ENCODE measurements at regions not wholly inside any gene's neighbourhood (a gene's known extent, or its start where the extent isn't known, plus 50 kb on each side); places are given as distances from the start of the nearest gene placed in this dataset.
"Not testable (repeated sequence)": the region's sequence is repeated elsewhere in the genome, so short reads cannot be mapped to it uniquely, and the experiment has no call there.

DNA sequence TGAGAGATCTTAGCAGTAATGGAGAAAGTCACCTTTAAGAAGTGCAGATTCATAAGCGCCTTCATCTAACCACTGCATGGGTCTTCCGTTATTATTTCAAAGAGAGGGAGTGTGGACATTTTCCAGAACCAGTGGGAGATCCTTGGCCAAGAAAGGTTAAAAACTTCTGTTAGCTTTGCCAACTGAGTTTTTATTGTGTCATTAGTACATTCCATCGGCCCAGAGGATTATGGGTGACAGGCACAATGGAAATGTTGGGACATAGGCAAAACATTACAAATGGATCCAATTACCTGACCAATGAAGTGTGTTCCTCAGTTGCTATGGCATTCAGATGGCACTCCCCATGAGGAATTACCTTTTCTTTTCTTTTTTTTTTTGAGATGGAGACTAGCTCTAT, 115.5 kb downstream of the PPIAL4G start:
- no peak for DNase-seq (ENCODE audit: low read depth, low spot score)
- in situ Hi-C loops (cut with HindIII; ENCODE audit: low pct_unique_long_range_greater_than_20kb, low sequenced_read_pairs), result no loop called here

DNA sequence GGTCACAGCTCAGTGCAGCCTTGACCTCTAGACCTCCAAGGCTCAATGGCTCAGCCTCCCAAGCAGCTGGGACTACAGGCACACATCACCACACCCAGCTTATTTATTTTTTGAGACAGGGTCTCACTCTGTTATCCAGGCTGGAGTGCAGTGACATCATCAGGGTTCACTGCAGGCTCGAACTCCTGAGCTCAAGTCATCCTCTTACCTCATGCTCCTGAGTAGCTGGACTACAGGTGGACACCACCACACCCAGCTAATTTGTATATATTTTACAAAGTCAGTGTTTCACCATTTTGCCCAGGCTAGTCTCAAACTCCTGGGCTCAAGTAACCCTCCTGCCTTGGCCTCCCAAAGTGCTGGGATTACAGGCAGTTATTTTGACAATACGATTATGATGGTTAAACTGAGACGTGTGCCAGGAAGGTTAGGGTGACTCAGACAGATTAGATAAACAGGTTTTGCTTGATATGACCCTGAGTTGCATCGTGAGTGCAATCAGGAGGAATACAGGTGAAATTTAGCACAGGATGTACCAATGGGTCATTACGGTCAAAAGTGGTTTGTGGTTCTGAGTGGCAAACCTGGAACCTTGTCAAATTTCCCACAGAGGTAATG, 116.9 kb downstream of the PPIAL4G start:
- DNase-seq (ENCODE audit: low read depth, low spot score); in situ Hi-C loops (cut with HindIII; ENCODE audit: low pct_unique_long_range_greater_than_20kb, low sequenced_read_pairs): not testable (repeated sequence)

DNA sequence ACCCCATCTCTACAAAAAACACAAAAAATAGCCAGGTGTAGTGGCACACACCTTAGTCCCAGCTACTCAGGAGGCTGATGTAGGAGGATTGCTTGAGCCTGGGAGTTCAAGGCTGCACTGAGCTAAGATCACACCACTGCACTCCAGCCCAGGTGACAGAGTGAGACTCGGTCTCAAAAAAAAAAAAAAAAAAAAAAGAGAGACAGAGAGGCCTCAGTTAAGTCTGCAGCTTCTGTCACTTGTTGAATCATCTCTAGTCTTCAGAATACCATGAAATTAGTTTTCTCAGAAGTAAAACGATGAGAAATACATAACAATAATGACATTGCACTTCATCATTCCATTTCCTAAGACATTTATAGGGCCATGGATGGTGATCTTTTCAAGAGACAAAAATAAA, 118.0 kb downstream of the PPIAL4G start:
- in situ Hi-C loops (cut with HindIII; ENCODE audit: low pct_unique_long_range_greater_than_20kb, low sequenced_read_pairs); DNase-seq (ENCODE audit: low read depth, low spot score): not testable (repeated sequence)

GRCh38 chr1:148363979-148364378, 119.1 kb downstream of the PPIAL4G start:
- in situ Hi-C loops (cut with HindIII; ENCODE audit: low pct_unique_long_range_greater_than_20kb, low sequenced_read_pairs); DNase-seq (ENCODE audit: low read depth, low spot score): not testable (repeated sequence)

- DNase-seq (ENCODE audit: low read depth, low spot score), result no peak
- in situ Hi-C loops (cut with HindIII; ENCODE audit: low pct_unique_long_range_greater_than_20kb, low sequenced_read_pairs), result no loop called here
Measured at GRCh38 chr1:148363439-148363810, 119.7 kb downstream of the PPIAL4G start.

DNA sequence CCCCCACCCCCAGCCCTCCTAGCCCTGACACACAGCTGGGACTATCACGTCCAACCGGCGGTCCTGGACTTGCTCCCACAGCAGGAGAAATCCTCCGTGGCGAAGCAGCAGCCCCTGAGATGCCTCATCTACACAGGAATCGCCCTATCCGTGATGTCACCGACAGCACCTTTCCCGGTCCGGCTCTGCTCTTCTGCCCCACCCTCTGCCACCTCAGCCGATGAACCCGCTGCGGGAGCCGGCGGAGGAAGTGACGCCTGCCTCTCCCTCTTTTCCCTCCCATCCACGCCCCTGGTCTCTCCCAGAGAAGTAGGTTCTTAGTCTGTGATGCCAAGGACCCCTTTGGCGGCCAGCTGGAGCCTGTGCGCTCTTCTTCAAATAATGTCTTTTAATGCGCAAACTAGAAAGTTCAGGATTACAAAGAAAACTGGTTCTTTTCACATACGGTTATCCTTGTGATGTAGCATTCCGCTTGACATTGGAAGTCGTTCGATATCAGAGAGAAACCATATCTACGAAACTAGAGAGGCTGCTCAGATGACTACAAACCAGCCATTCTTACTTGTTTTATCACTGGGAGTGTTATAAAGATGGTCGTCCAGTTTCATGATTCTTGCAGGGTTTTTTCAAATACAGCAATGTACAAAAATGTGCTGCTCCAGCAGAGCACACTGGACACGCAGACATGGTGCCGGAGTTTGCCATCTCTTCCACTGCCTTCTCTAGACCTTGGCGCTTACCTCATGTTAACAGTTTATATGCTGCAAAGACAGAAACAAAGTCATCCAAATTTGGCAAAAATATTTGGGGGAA, 120.3 kb downstream of the PPIAL4G start:
- no peak for DNase-seq (ENCODE audit: low read depth, low spot score)
- in situ Hi-C loops (cut with HindIII; ENCODE audit: low pct_unique_long_range_greater_than_20kb, low sequenced_read_pairs), result no loop called here

DNA sequence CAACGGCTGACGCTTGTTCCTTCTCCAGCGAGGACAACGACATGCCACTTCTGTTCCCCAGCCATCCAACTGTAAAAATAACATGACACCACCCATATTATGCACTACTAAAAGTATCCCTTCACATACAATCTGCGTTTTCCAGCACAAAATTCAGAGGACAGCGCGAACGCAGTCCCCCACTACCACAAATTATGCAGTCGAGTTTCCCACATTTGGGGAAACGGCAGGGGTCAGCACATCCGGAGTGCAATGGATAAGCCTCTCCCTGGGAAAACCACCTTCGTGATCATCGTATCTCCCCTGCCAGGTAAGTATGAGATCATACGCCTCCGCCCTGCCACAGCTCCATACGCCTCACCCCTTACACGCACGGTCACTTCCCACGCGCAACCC, 120.9 kb downstream of the PPIAL4G start:
- no peak for DNase-seq (ENCODE audit: low read depth, low spot score)
- in situ Hi-C loops (cut with HindIII; ENCODE audit: low pct_unique_long_range_greater_than_20kb, low sequenced_read_pairs), result no loop called here

GRCh38 chr1:148361427-148362215, 121.5 kb downstream of the PPIAL4G start:
- in situ Hi-C loops (cut with HindIII; ENCODE audit: low pct_unique_long_range_greater_than_20kb, low sequenced_read_pairs); DNase-seq (ENCODE audit: low read depth, low spot score): not testable (repeated sequence)

DNA sequence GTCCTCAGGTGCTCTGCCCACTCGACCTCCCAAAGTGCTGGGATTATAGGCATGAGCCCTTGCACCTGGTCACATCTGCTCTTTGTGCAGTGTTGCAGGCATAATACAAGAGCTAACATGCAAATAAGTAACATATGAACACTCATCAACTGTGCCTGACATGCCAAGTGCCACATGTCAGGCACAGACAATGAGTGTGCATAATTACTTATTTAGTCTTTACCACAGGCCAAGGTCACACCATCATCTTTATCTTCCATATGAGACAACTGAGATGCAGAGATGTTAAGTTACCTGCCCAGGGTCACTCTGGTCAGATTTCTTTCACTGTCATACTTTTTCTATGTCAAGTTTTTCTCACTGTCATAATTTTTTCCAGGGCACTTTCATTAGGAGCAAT, 126.1 kb downstream of the PPIAL4G start:
- DNase-seq (ENCODE audit: low read depth, low spot score), result no peak
- in situ Hi-C loops (cut with HindIII; ENCODE audit: low pct_unique_long_range_greater_than_20kb, low sequenced_read_pairs), result no loop called here

DNA sequence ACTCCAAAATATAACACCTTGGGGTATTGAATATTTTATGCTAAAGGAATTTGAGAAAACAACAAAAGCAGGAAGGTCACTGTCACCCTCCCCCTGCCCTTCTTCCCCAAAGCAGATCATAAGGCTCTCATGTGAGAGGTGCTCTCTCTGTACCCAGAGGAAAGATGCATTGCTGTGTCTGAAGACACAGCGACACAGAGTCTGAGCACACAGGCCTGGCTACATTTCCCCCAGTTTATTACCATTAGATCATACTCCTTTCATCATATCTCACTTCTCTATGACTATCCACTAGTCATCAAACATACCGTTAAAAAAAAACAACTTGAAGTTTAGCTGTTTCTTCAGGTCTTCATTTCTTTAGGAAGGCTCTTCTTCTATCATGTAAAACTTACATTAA, 127.1 kb downstream of the PPIAL4G start:
- DNase-seq (ENCODE audit: low read depth, low spot score), result peak; percentile 71
- in situ Hi-C loops (cut with HindIII; ENCODE audit: low pct_unique_long_range_greater_than_20kb, low sequenced_read_pairs), result no loop called here

DNA sequence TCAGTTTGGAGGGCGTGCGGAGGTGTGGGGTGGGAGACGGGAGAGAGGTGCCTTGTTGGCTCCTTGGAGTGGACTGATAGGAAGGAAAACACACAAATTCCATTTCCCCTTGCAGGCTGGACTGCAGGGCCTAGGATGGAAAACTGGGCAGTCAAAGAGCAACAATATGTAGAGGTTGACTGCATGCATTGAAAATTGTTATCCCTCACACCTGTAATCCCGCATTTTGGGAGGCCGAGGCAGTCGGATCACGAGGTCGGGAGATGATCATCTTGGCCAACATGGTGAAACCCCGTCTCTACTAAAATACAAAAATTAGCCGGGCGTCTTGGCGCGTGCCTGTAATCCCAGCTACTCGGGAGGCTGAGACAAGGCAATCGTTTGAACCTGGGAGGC, 128.2 kb downstream of the PPIAL4G start:
- in situ Hi-C loops (cut with HindIII; ENCODE audit: low pct_unique_long_range_greater_than_20kb, low sequenced_read_pairs), result no loop called here
- DNase-seq (ENCODE audit: low read depth, low spot score), result no peak

- DNase-seq (ENCODE audit: low read depth, low spot score), result no peak
- in situ Hi-C loops (cut with HindIII; ENCODE audit: low pct_unique_long_range_greater_than_20kb, low sequenced_read_pairs), result no loop called here
Measured at GRCh38 chr1:148354284-148354912, 128.7 kb downstream of the PPIAL4G start.

DNA sequence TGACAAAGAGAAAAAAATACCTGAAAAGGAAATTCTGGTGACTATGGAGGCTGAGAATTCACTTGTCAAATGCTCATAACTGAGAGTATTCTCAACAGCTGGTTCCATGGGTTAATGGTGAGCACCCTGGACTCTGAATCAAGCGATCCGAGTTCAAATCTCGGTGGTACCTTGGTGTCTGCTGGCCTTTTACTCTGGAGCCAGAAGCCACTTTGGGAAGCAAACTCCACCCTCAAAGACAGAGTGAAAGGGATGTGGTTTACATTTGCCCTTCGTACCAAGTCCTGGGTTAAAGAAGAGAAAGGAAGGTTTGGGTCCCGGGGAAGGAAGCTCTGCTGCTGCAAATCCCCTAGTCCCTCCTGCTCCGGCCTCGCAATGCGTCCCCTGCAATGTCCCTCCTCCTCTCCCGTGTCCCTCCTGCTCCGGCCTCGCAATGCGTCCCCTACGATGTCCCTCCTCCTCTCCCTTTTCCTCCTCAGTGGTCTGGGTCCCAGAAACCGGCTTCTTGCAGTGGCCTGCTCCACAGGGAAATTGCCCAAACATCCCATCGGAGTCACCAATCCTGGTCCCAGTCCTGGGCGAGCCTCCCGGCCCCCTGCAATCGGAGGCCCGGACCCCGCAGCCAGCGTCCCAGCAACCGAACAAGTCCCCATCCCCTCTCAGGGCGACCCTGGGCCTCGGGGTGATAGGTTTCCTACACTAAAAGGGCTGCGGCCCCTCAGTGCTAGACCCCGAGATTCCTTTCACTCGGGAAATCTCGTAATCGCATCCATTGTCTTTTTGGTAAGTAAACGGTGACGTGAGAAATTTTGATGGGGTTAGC, 129.4 kb downstream of the PPIAL4G start:
- in situ Hi-C loops (cut with HindIII; ENCODE audit: low pct_unique_long_range_greater_than_20kb, low sequenced_read_pairs), result no loop called here
- peak; percentile 94 for DNase-seq (ENCODE audit: low read depth, low spot score)

GRCh38 chr1:148352470-148353053, 130.5 kb downstream of the PPIAL4G start:
- in situ Hi-C loops (cut with HindIII; ENCODE audit: low pct_unique_long_range_greater_than_20kb, low sequenced_read_pairs), result no loop called here
- no peak for DNase-seq (ENCODE audit: low read depth, low spot score)

- in situ Hi-C loops (cut with HindIII; ENCODE audit: low pct_unique_long_range_greater_than_20kb, low sequenced_read_pairs), result no loop called here
- DNase-seq (ENCODE audit: low read depth, low spot score), result no peak
Measured at GRCh38 chr1:148347781-148348180, 135.3 kb downstream of the PPIAL4G start.

- in situ Hi-C loops (cut with HindIII; ENCODE audit: low pct_unique_long_range_greater_than_20kb, low sequenced_read_pairs), result not testable (repeated sequence)
- peak; percentile 68 for DNase-seq (ENCODE audit: low read depth, low spot score)
Measured at GRCh38 chr1:148345659-148346151, 137.4 kb downstream of the PPIAL4G start.

DNA sequence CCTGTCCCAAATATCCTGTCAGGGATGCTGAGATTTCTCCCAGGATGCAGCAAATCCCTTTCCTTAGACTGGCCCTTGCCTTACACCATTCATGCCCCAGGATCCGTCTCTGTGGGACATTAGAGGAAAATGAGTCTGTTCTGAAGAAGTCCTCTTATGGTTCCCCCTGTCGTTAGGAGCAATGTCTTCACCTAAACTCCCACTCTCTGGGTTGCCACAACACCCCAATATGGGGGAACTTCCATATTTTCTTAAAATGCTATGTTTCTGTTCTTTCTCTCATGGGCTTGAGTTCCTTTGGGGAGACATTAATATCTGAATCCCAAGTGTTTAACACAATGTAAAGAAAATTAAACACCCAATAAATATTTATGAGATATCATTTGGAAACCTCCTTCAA, 138.5 kb downstream of the PPIAL4G start:
- in situ Hi-C loops (cut with HindIII; ENCODE audit: low pct_unique_long_range_greater_than_20kb, low sequenced_read_pairs); DNase-seq (ENCODE audit: low read depth, low spot score): not testable (repeated sequence)

All from SK-MEL-5 (cell line).